Mesodermal cell (in vitro differentiated cells): ENCODE measurements at regions not wholly inside any gene's neighbourhood (a gene's known extent, or its start where the extent isn't known, plus 50 kb on each side); places are given as distances from the start of the nearest gene placed in this dataset.

Experiments used
- H3K27ac ChIP-seq: 2 replicates; pipeline ENCODE4 v1.7.0; 2013; ENCODE audit warnings: mild to moderate bottlenecking, low read depth, low read length, moderate library complexity; ENCODE audit not compliant: severe bottlenecking
- H3K36me3 ChIP-seq: 2 replicates; pipeline ENCODE4 v1.7.1; 2013; ENCODE audit warnings: mild to moderate bottlenecking, low read length, moderate library complexity; ENCODE audit not compliant: control insufficient read depth, insufficient read depth
- H3K4me1 ChIP-seq: one replicate; pipeline ENCODE4 v1.7.1; 2013; ENCODE audit warnings: mild to moderate bottlenecking, low read length; ENCODE audit not compliant: insufficient read depth, control insufficient read depth, poor library complexity, severe bottlenecking
- H3K4me3 ChIP-seq: 2 replicates; pipeline ENCODE4 v1.7.0; 2013; ENCODE audit warnings: low read length, control low read depth, mild to moderate bottlenecking; ENCODE audit not compliant: insufficient read depth, poor library complexity, severe bottlenecking; ENCODE audit errors: extremely low read depth
- H3K9me3 ChIP-seq: 2 replicates; pipeline ENCODE4 v1.7.1; 2013; ENCODE audit warnings: mild to moderate bottlenecking, low read length, moderate library complexity; ENCODE audit not compliant: control insufficient read depth
- WGBS, 2 experiments: methylation state at CpG; one replicate each; pipeline ENCODE4 v1.1.5; 2013; ENCODE audit warnings: missing lambda C conversion rate in 2 of 2; ENCODE audit not compliant: insufficient coverage in 2 of 2; 5-methylcytosine and 5-hydroxymethylcytosine counted together

- WGBS, 2 experiments = 91 to 98% methylated on average over 7 to 20 of the region's 33 CpGs
- H3K4me3 ChIP-seq = no peak overlapping the region
- no peak overlapping the region for H3K27ac ChIP-seq
- no peaks in the 10 kb centered on the region for H3K9me3 ChIP-seq
- H3K4me1 ChIP-seq = no peaks in the 10 kb centered on the region
- no peaks in the 10 kb centered on the region for H3K36me3 ChIP-seq
These were observed 544.0 kb downstream of the CCER1 start for GRCh38 chr12:90410962-90411361.

DNA sequence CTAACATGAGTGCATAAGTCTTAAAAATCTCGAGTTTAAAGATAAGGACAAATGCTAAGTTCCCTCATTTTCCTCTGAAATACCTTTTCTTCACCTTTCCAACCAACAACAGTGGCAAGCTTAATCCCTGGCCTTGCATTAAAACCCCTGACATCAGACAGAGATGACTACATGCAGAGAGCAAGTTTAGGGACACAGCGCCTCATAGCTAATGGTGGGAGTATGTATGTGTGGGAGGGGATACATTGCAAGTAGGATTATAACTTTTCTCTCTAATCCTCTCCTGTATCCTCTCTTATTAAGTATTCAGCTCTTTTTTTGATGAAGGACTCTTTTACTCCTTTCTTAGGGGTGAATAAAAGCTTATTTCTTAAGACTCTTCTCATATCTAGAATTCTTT is 547.1 kb downstream of the CCER1 start:
- Histone ChIP-seq H3K4me1 (no peaks in the 10 kb centered on the region), H3K27ac (no peak overlapping the region), H3K9me3 (no peaks in the 10 kb centered on the region), H3K4me3 (no peak overlapping the region), H3K36me3 (no peaks in the 10 kb centered on the region)
- WGBS, 2 experiments = no CpG with 5 or more reads among the region's 2 CpGs

DNA sequence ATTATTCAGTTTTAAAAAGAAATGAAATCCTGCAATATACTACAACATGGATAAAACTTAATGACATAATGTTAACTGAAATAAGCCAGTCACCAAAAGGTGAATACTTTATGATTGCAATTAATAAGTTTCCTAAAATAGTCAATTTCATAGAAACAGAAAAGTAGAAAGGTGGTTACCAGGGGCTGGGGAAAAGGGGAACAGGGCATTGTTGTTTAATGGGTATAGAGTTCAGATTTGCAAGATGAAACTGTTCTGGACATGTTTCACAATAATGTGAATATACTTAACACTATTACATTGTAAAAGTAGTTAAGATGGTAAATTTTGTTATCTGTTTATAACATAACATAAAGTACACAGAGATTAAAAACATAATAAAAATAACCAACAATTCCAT is 550.9 kb downstream of the CCER1 start:
- H3K9me3 ChIP-seq = no peaks in the 10 kb centered on the region
- H3K27ac ChIP-seq = no peak overlapping the region
- no peaks in the 10 kb centered on the region for H3K4me1 ChIP-seq
- H3K36me3 ChIP-seq = no peaks in the 10 kb centered on the region
- no peak overlapping the region for H3K4me3 ChIP-seq

- H3K4me1 ChIP-seq = no peaks in the 10 kb centered on the region
- H3K4me3 ChIP-seq = no peak overlapping the region
- no peaks in the 10 kb centered on the region for H3K9me3 ChIP-seq
- H3K36me3 ChIP-seq = no peaks in the 10 kb centered on the region
- H3K27ac ChIP-seq = no peak overlapping the region
- WGBS, 2 experiments = no CpG with 5 or more reads among the region's 2 CpGs
These were observed 553.8 kb downstream of the CCER1 start for GRCh38 chr12:90401185-90401584.

GRCh38 chr12:90399357-90399756 is 555.6 kb downstream of the CCER1 start:
- Histone ChIP-seq H3K4me3 (no peak overlapping the region), H3K4me1 (no peaks in the 10 kb centered on the region), H3K9me3 (no peaks in the 10 kb centered on the region), H3K36me3 (no peaks in the 10 kb centered on the region), H3K27ac (no peak overlapping the region)

GRCh38 chr12:90398285-90398836 is 556.6 kb downstream of the CCER1 start:
- Histone ChIP-seq H3K9me3 (no peaks in the 10 kb centered on the region), H3K4me1 (no peaks in the 10 kb centered on the region), H3K4me3 (no peak overlapping the region), H3K36me3 (no peaks in the 10 kb centered on the region), H3K27ac (no peak overlapping the region)

DNA sequence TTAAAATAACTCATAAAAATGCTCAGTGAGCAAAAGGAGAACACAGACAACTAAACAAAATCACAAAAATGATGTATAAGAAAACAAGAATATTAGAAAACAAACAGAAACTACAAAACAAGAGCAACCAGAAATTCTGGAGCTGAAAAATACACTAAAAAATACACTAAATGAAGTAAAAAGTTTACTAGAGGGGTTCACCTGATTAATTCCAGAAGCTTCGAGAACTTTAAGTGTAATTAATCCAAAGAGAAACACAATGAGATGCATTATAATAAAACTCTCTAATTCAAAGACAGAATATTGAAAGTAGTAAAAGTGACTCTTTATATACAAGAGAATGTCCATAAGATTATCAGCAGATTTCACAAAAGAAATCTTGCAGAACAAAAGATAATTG is 558.4 kb downstream of the CCER1 start:
- WGBS, 2 experiments = no CpG with 5 or more reads among the region's 1 CpG
- no peaks in the 10 kb centered on the region for H3K36me3 ChIP-seq
- no peaks in the 10 kb centered on the region for H3K4me1 ChIP-seq
- H3K27ac ChIP-seq = no peak overlapping the region
- H3K4me3 ChIP-seq = no peak overlapping the region
- no peaks in the 10 kb centered on the region for H3K9me3 ChIP-seq

DNA sequence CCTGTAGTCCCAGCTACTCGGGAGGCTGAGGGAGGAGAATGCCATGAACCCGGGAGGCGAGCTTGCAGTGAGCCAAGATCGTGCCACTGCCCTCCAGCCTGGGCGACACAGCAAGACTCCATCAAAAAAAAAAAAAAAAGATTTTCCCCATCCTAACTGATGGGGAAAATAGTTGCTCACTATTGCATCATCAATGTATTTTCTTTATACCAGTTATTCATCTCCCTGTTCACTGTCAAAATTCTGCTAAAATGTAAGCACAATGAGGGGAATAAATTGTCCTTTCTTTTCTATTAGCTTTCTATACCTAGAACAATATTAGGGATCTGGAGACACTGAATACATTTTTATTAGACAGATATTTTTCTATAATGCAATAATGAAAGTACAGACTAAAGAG is 561.3 kb downstream of the CCER1 start:
- H3K4me3 ChIP-seq = no peak overlapping the region
- no peaks in the 10 kb centered on the region for H3K36me3 ChIP-seq
- 80 to 100% methylated on average over 1 to 2 of the region's 5 CpGs for WGBS, 2 experiments
- H3K9me3 ChIP-seq = no peaks in the 10 kb centered on the region
- H3K4me1 ChIP-seq = no peaks in the 10 kb centered on the region
- no peak overlapping the region for H3K27ac ChIP-seq

DNA sequence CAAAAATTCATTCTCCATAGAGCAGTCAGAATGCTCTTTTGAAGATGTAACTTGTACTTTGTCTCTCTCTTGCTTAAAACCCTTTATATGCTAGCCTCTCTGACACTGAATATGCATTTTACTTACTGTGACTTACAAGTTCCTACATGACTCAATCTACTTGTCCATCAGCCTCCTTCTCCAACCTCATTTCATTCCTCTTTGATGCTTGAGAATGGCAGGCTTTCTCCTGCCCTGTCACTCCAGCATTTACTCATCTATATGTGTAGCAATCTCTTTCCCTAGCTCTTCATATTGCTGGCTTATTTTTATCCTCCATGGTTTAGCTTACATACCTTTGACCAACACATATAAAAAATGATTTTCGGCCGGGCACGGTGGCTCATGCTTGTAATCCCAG is 561.9 kb downstream of the CCER1 start:
- H3K4me1 ChIP-seq = no peaks in the 10 kb centered on the region
- no peak overlapping the region for H3K27ac ChIP-seq
- WGBS, 2 experiments = 90% methylated on average over 3 of the region's 3 CpGs; no CpG with 5 or more reads in 1 of the 2 experiments
- H3K4me3 ChIP-seq = no peak overlapping the region
- H3K36me3 ChIP-seq = no peaks in the 10 kb centered on the region
- no peaks in the 10 kb centered on the region for H3K9me3 ChIP-seq

GRCh38 chr12:90390947-90391346 is 564.0 kb downstream of the CCER1 start:
- H3K9me3 ChIP-seq = no peaks in the 10 kb centered on the region
- H3K4me1 ChIP-seq = no peaks in the 10 kb centered on the region
- H3K4me3 ChIP-seq = no peak overlapping the region
- no peak overlapping the region for H3K27ac ChIP-seq
- 57% methylated on average over 1 of the region's 2 CpGs; no CpG with 5 or more reads in 1 of the 2 experiments for WGBS, 2 experiments
- no peaks in the 10 kb centered on the region for H3K36me3 ChIP-seq

DNA sequence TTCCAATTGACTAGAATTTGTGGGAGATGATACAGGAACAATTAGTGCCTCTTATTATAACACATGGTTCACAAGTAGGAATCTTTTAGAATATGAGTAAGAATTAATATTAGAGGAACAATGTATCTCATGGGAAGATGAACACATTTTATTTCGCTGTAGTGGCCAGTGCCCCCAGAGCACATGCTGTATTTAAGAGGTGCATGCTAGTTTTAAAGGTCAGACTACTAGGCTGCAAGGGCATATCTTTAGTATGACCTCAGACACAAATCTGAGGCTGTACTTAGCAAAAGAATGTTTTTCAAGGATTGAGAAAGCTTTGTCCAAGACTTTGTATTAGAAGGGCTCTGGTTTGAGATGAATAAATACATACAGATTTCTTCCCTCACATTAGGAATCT is 586.9 kb downstream of the CCER1 start:
- H3K36me3 ChIP-seq = no peaks in the 10 kb centered on the region
- H3K4me3 ChIP-seq = no peak overlapping the region
- H3K4me1 ChIP-seq = no peaks in the 10 kb centered on the region
- WGBS, 2 experiments = 71 to 92% methylated on average over 1 of the region's 1 CpG
- H3K9me3 ChIP-seq = no peaks in the 10 kb centered on the region
- no peak overlapping the region for H3K27ac ChIP-seq

GRCh38 chr12:90366286-90366685 is 588.7 kb downstream of the CCER1 start:
- H3K9me3 ChIP-seq = no peaks in the 10 kb centered on the region
- WGBS, 2 experiments = 78% methylated on average over 1 of the region's 2 CpGs; no CpG with 5 or more reads in 1 of the 2 experiments
- H3K27ac ChIP-seq = no peak overlapping the region
- no peak overlapping the region for H3K4me3 ChIP-seq
- no peaks in the 10 kb centered on the region for H3K4me1 ChIP-seq
- H3K36me3 ChIP-seq = no peaks in the 10 kb centered on the region
